ENCODE measurements at regions not wholly inside any gene's neighbourhood (a gene's known extent, or its start where the extent isn't known, plus 50 kb on each side); places are given as distances from the start of the nearest gene placed in this dataset.

GRCh38 chr17:72392056-72393010 is 271.5 kb downstream of the SOX9 start:
- Mint-ChIP-seq H3K4me1 (peaks cover 35% of the 10 kb centered on the region), H3K36me3 (ENCODE audit: low read depth) (no peaks in the 10 kb centered on the region), H3K9me3 (no peaks in the 10 kb centered on the region), H3K4me3 (no peak overlapping the region), H3K27me3 (ENCODE audit: insufficient read depth, low read depth, poor library complexity) (peaks cover 6% of the 10 kb centered on the region), H3K27ac (no peak overlapping the region)
- DNase-seq (ENCODE audit: low spot score) (no peak), ATAC-seq (no peak)
- Histone ChIP-seq H3F3A (replicated peaks; ENCODE audit: low read depth) (no peaks in the 10 kb centered on the region), H4K20me1 (replicated peaks; ENCODE audit: insufficient read depth) (no peaks in the 10 kb centered on the region), H3K79me2 (replicated peaks; ENCODE audit: insufficient read depth) (no peaks in the 10 kb centered on the region), H3K27me3 (ENCODE audit: insufficient read depth) (no peaks in the 10 kb centered on the region), H3K36me3 (ENCODE audit: insufficient read depth) (no peaks in the 10 kb centered on the region), H3K4me2 (no peak overlapping the region), H3K27ac (ENCODE audit: low read depth) (no peak overlapping the region), H3K4me3 (no peak overlapping the region), H2AFZ (no peak overlapping the region), H3K4me1 (ENCODE audit: insufficient read depth) (peaks cover 12% of the 10 kb centered on the region), H3K9me2 (ENCODE audit: insufficient read depth) (no peaks in the 10 kb centered on the region)
- TF ChIP-seq POLR2AphosphoS5 (IDR thresholded peaks at IDR 0.05; ENCODE audit: low read depth), result no peak
- TF ChIP-seq CREB1 (CRISPR knock-in tag; IDR thresholded peaks at IDR 0.05; ENCODE audit: low read depth), result no peak
- TF ChIP-seq ZNF114 (CRISPR knock-in tag; IDR thresholded peaks at IDR 0.05), result no peak
- TF ChIP-seq NANOG (IDR thresholded peaks at IDR 0.05; ENCODE audit: borderline replicate concordance), result no peak
- TF ChIP-seq REST (IDR thresholded peaks at IDR 0.05; ENCODE audit: unreplicated experiment), result no peak
- no peak for TF ChIP-seq STAT1 (IDR thresholded peaks at IDR 0.05; ENCODE audit: unreplicated experiment)
- TF ChIP-seq, protein P1, sequence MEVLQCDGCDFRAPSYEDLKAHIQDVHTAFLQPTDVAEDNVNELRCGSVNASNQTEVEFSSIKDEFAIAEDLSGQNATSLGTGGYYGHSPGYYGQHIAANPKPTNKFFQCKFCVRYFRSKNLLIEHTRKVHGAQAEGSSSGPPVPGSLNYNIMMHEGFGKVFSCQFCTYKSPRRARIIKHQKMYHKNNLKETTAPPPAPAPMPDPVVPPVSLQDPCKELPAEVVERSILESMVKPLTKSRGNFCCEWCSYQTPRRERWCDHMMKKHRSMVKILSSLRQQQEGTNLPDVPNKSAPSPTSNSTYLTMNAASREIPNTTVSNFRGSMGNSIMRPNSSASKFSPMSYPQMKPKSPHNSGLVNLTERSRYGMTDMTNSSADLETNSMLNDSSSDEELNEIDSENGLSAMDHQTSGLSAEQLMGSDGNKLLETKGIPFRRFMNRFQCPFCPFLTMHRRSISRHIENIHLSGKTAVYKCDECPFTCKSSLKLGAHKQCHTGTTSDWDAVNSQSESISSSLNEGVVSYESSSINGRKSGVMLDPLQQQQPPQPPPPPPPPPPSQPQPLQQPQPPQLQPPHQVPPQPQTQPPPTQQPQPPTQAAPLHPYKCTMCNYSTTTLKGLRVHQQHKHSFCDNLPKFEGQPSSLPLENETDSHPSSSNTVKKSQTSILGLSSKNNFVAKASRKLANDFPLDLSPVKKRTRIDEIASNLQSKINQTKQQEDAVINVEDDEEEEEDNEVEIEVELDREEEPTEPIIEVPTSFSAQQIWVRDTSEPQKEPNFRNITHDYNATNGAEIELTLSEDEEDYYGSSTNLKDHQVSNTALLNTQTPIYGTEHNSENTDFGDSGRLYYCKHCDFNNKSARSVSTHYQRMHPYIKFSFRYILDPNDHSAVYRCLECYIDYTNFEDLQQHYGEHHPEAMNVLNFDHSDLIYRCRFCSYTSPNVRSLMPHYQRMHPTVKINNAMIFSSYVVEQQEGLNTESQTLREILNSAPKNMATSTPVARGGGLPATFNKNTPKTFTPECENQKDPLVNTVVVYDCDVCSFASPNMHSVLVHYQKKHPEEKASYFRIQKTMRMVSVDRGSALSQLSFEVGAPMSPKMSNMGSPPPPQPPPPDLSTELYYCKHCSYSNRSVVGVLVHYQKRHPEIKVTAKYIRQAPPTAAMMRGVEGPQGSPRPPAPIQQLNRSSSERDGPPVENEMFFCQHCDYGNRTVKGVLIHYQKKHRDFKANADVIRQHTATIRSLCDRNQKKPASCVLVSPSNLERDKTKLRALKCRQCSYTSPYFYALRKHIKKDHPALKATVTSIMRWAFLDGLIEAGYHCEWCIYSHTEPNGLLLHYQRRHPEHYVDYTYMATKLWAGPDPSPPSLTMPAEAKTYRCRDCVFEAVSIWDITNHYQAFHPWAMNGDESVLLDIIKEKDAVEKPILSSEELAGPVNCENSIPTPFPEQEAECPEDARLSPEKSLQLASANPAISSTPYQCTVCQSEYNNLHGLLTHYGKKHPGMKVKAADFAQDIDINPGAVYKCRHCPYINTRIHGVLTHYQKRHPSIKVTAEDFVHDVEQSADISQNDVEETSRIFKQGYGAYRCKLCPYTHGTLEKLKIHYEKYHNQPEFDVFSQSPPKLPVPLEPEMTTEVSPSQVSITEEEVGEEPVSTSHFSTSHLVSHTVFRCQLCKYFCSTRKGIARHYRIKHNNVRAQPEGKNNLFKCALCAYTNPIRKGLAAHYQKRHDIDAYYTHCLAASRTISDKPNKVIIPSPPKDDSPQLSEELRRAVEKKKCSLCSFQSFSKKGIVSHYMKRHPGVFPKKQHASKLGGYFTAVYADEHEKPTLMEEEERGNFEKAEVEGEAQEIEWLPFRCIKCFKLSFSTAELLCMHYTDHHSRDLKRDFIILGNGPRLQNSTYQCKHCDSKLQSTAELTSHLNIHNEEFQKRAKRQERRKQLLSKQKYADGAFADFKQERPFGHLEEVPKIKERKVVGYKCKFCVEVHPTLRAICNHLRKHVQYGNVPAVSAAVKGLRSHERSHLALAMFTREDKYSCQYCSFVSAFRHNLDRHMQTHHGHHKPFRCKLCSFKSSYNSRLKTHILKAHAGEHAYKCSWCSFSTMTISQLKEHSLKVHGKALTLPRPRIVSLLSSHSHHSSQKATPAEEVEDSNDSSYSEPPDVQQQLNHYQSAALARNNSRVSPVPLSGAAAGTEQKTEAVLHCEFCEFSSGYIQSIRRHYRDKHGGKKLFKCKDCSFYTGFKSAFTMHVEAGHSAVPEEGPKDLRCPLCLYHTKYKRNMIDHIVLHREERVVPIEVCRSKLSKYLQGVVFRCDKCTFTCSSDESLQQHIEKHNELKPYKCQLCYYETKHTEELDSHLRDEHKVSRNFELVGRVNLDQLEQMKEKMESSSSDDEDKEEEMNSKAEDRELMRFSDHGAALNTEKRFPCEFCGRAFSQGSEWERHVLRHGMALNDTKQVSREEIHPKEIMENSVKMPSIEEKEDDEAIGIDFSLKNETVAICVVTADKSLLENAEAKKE (CRISPR knock-in tag; IDR thresholded peaks at IDR 0.05), result no peak
- TF ChIP-seq EZH2 (IDR thresholded peaks at IDR 0.05; ENCODE audit: low read depth, unreplicated experiment), result no peak
- TF ChIP-seq ETS1 (IDR thresholded peaks at IDR 0.05), result no peak
- no peak for TF ChIP-seq ZNF331 (CRISPR knock-in tag; IDR thresholded peaks at IDR 0.05; ENCODE audit: low read depth)
- no peak for TF ChIP-seq EZH2phosphoT487 (IDR thresholded peaks at IDR 0.05; ENCODE audit: unreplicated experiment)
- TF ChIP-seq JUNB (IDR thresholded peaks at IDR 0.05; ENCODE audit: unreplicated experiment), result no peak
- no peak for TF ChIP-seq CTCF (conservative IDR thresholded peaks at IDR 0.05; ENCODE audit: low read depth in 2 of 2)

All from GM23338 (cell line).